Heart right ventricle (tissue), 16 donors: ENCODE measurements at regions not wholly inside any gene's neighbourhood (a gene's known extent, or its start where the extent isn't known, plus 50 kb on each side); places are given as distances from the start of the nearest gene placed in this dataset.

Source experiments
- ATAC-seq, 8 donors: fragments of 200-7000 bp; cut with Tn5 transposase; one replicate each; pipeline ENCODE4 v1.9.1; 2020; ENCODE audit warnings: mild to moderate bottlenecking in 8 of 8, moderate library complexity in 8 of 8, moderate number of reproducible peaks in 1 of 8
- DNase-seq, 2 donors: peaks; one replicate each; pipeline ENCODE4 v3.0.0-alpha.2; 2020
- H3K27ac ChIP-seq, 10 donors: fragments of 200-600 bp; sonication (generic) in 2 of 10; one replicate each; pipeline versions ENCODE4 v1.5.0 to v1.8.0; 2020 to 2022; ENCODE audit warnings: mild to moderate bottlenecking in 3 of 10
- H3K27me3 ChIP-seq, 7 donors: fragments of 200-600 bp; one replicate each; pipeline ENCODE4 v1.8.0; 2021 to 2022; ENCODE audit warnings: mild to moderate bottlenecking in 2 of 7
- H3K36me3 ChIP-seq, 9 donors: fragments of 200-600 bp; sonication (generic) in 1 of 9; one replicate each; pipeline versions ENCODE4 v1.5.0 to v1.8.0; 2020 to 2022; ENCODE audit warnings: mild to moderate bottlenecking in 2 of 9
- H3K4me1 ChIP-seq, 9 donors: fragments of 200-600 bp; sonication (generic) in 1 of 9; one replicate each; pipeline versions ENCODE4 v1.5.0 to v1.8.0; 2020 to 2022; ENCODE audit warnings: mild to moderate bottlenecking in 4 of 9
- H3K4me3 ChIP-seq, 10 donors: fragments of 200-600 bp; sonication (generic) in 2 of 10; one replicate each; pipeline versions ENCODE4 v1.5.0 to v1.8.0; 2020 to 2022; ENCODE audit warnings: mild to moderate bottlenecking in 7 of 10, moderate library complexity in 2 of 10
- H3K9me3 ChIP-seq, 11 donors: fragments of 200-600 bp in 10 of 11; sonication (generic) in 2 of 11; one replicate each; pipeline versions ENCODE4 v1.5.0 to v1.8.0; 2013 to 2022; ENCODE audit warnings: mild to moderate bottlenecking in 2 of 11, control low read depth in 1 of 11, moderate library complexity in 1 of 11
- WGBS, 2 donors: extraction: QIAGEN DNeasy Blood & Tissue Kit; methylation state at CpG; one replicate each; pipeline ENCODE4 v1.1.7; 2013; ENCODE audit warnings: inconsistent platforms in 1 of 2; 5-methylcytosine and 5-hydroxymethylcytosine counted together
- intact Hi-C, 10 donors: fragments of 100-400 bp; cut with DNase I; formaldehyde crosslinking; loops; one replicate each; pipeline versions ENCODE4 v1.11.1 to v1.14.2; 2022
- TF ChIP-seq, protein P1 (sequence below), 9 donors: fragments of 200-600 bp; sonication (generic) in 2 of 9; IDR thresholded peaks; one replicate each; pipeline versions ENCODE4 v1.5.0 to v1.8.0; 2021 to 2022; ENCODE audit warnings: antibody characterized with exemption in 9 of 9, mild to moderate bottlenecking in 5 of 9, moderate library complexity in 1 of 9
- donor health status: Arrhythmogenic right ventricular cardiomyopathy.
- donor health status: ischemic (EF 13 %, LVEDD 7.1; RV severe dilation, severe dysfunction).
- donor health status: healthy with polysubstance abuse.
- donor health status: DM: no; HTN: yes; CAD: no.
- donor health status: DM: no; HTN: no; CAD: no.
- donor health status: ischemic (EF 25% LVEDD 6.9; RV normal size, moderate dysfunction).
- donor health status: ischemic (EF 25% LVEDD 5.7; RV mildly dilated, moderate dysfunction).
- donor health status: healthy.
- donor health status: DM: yes; HTN: yes; CAD: no.
- donor health status: Ischemic cardiomyopathy.
- donor health status: ischemic (EF 35%, LVEDD 5.7; RV mildly dilated, moderate dysfunction).
- donor health status: nonischemic (EF 11% LVEDD 7.7; RV severe dilation, severe dysfunction).
- donor health status: DM: yes; HTN: yes; CAD: no.
- donor health status: PGD.
- donor health status: ischemic (EF 29% LVEDD 5.4; RV normal size, mild dysfunction).
- donor health status: nonischemic (EF 23%, LVEDD 6.1; RV moderate dilation, normal function).

DNA sequence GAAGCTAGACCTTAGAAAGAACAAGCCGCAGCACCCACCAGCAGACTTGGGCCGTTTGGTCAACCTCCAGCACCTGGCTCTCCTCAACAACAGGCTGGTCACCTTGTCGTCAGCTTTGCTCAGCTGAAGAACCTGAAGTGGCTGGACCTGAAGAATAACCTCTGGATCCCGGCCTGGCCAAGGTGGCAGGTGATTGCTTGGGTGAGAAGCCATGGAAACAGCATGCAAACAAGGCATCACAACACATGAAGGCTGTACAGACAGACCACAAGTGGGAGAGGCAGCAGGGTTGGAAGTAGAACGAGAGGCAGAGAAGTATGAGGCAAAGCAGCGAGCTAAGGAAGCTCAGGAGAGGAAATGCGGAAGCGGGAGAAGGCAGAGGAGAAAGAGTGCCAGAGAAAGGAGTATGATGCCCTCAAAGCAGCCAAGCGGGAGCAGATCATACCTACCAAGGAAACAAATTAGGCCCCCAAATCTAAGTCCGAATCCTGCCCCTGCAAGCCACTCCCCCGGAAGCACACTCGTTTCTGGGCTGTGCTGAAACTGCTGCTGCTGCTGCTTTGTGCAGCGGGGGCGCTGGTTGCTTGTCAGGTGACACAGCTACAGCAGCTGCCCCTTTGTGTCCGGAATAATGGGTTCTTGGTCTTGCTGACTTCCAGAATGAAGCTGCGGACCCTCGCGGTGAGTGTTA lies 121.6 kb upstream of the LGSN start:
- peaks cover 0 to 3% (median 0%) of the 10 kb centered on the region in 11 donors for H3K9me3 ChIP-seq
- TF ChIP-seq, protein P1, sequence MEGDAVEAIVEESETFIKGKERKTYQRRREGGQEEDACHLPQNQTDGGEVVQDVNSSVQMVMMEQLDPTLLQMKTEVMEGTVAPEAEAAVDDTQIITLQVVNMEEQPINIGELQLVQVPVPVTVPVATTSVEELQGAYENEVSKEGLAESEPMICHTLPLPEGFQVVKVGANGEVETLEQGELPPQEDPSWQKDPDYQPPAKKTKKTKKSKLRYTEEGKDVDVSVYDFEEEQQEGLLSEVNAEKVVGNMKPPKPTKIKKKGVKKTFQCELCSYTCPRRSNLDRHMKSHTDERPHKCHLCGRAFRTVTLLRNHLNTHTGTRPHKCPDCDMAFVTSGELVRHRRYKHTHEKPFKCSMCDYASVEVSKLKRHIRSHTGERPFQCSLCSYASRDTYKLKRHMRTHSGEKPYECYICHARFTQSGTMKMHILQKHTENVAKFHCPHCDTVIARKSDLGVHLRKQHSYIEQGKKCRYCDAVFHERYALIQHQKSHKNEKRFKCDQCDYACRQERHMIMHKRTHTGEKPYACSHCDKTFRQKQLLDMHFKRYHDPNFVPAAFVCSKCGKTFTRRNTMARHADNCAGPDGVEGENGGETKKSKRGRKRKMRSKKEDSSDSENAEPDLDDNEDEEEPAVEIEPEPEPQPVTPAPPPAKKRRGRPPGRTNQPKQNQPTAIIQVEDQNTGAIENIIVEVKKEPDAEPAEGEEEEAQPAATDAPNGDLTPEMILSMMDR (IDR thresholded peaks at IDR 0.05) = no peak
- no peak overlapping the region for H3K4me3 ChIP-seq
- intact Hi-C loops = no loop called here
- WGBS, 2 donors = 72 to 80% methylated on average over 18 of the region's 18 CpGs
- DNase-seq (no peak), ATAC-seq (no peak)
- no peaks in the 10 kb centered on the region for H3K4me1 ChIP-seq
- H3K27ac ChIP-seq = no peak overlapping the region
- H3K27me3 ChIP-seq = no peaks in the 10 kb centered on the region
- no peaks in the 10 kb centered on the region for H3K36me3 ChIP-seq

DNA sequence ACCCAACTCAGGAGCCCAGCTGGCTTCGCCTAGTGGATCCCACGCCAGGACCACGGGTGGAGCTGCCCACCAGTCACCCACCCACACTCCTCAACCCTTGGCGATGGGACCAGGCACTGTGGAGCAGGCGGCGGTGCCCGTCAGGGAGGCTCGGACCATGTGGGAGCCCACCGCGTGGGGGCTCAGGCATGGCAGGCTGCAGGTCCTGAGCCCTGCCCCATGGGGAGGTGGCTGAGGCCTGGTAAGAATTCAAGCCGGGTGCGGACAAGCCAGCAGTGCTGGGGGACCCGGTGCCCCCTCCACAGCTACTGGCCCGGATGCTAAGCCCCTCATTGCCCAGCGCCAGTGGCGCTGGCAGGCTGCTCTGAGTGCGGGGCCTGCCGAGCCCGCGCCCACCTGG lies 123.1 kb upstream of the LGSN start:
- Histone ChIP-seq H3K4me3 (no peak overlapping the region), H3K36me3 (no peaks in the 10 kb centered on the region), H3K27me3 (no peaks in the 10 kb centered on the region), H3K4me1 (peaks cover 0 to 6% (median 0%) of the 10 kb centered on the region in 9 donors), H3K9me3 (no peaks in the 10 kb centered on the region), H3K27ac (no peak overlapping the region)
- no peak for DNase-seq
- ATAC-seq = no peak
- WGBS, 2 donors = 93% methylated on average over 20 of the region's 20 CpGs
- intact Hi-C loops = no loop called here
- TF ChIP-seq, protein P1 (IDR thresholded peaks at IDR 0.05) = no peak

GRCh38 chr6:63444768-63445167 lies 125.0 kb upstream of the LGSN start:
- Histone ChIP-seq H3K4me1 (peaks cover 0 to 10% (median 0%) of the 10 kb centered on the region in 9 donors), H3K4me3 (no peak overlapping the region), H3K36me3 (no peaks in the 10 kb centered on the region), H3K27me3 (no peaks in the 10 kb centered on the region), H3K27ac (no peak overlapping the region), H3K9me3 (no peaks in the 10 kb centered on the region)
- 80 to 86% methylated on average over 7 of the region's 7 CpGs for WGBS, 2 donors
- intact Hi-C loops = no loop called here
- DNase-seq (no peak), ATAC-seq (no peak)
- TF ChIP-seq, protein P1 (IDR thresholded peaks at IDR 0.05) = no peak

- Histone ChIP-seq H3K4me1 (peaks cover 0 to 10% (median 0%) of the 10 kb centered on the region in 9 donors), H3K27ac (no peak overlapping the region), H3K36me3 (no peaks in the 10 kb centered on the region), H3K9me3 (no peaks in the 10 kb centered on the region), H3K27me3 (no peaks in the 10 kb centered on the region), H3K4me3 (no peak overlapping the region)
- ATAC-seq (no peak), DNase-seq (no peak)
- WGBS, 2 donors = 89 to 91% methylated on average over 5 of the region's 5 CpGs
- intact Hi-C loops = no loop called here
- TF ChIP-seq, protein P1 (IDR thresholded peaks at IDR 0.05) = no peak
Observed at GRCh38 chr6:63446405-63446804, 125.9 kb upstream of the LOC128125822 start.
